WERI-Rb-1 (cell line): ENCODE measurements at regions not wholly inside any gene's neighbourhood (a gene's known extent, or its start where the extent isn't known, plus 50 kb on each side); places are given as distances from the start of the nearest gene placed in this dataset.
"Not testable (repeated sequence)": the region's sequence is repeated elsewhere in the genome, so short reads cannot be mapped to it uniquely, and the experiment has no call there.

Experiments used
- DNase-seq: peaks from one replicate; pipeline ENCODE4 v3.0.0-alpha.2; 2020
- H3K27ac ChIP-seq: fragments of 250-450 bp; sonication (Bioruptor Pico); 2 replicates; pipeline ENCODE4 v1.5.1; 2020; ENCODE audit warnings: mild to moderate bottlenecking, moderate library complexity
- H3K27me3 ChIP-seq: fragments of 250-450 bp; sonication (Bioruptor Pico); 2 replicates; pipeline ENCODE4 v1.5.1; 2021; ENCODE audit warnings: mild to moderate bottlenecking, low read depth, moderate library complexity; ENCODE audit not compliant: insufficient read depth, severe bottlenecking
- H3K36me3 ChIP-seq: fragments of 250-450 bp; sonication (Bioruptor Pico); 2 replicates; pipeline ENCODE4 v1.5.1; 2020; ENCODE audit warnings: mild to moderate bottlenecking, moderate library complexity
- H3K4me3 ChIP-seq: 2 replicates; pipeline ENCODE4 v1.5.1; 2011; ENCODE audit warnings: low read depth, mild to moderate bottlenecking, control low read depth, low read length
- H3K9me3 ChIP-seq: fragments of 250-450 bp; sonication (Bioruptor Pico); 2 replicates; pipeline ENCODE4 v1.5.1; 2021; ENCODE audit warnings: mild to moderate bottlenecking, moderate library complexity; ENCODE audit not compliant: severe bottlenecking
- CTCF ChIP-seq: IDR thresholded peaks from 2 replicates; pipeline ENCODE4 v1.5.1; 2011; ENCODE audit warnings: low read depth, mild to moderate bottlenecking, control low read depth, inconsistent platforms, low read length

GRCh38 chr10:23918090-23918723 lies 290.7 kb upstream of the KIAA1217 start:
- no peak overlapping the region for H3K4me3 ChIP-seq
- H3K27me3 ChIP-seq = no peaks in the 10 kb centered on the region
- TF ChIP-seq CTCF = no peak
- no peak for DNase-seq
- no peaks in the 10 kb centered on the region for H3K36me3 ChIP-seq
- no peak overlapping the region for H3K27ac ChIP-seq
- no peaks in the 10 kb centered on the region for H3K9me3 ChIP-seq

- no peak overlapping the region for H3K4me3 ChIP-seq
- H3K27ac ChIP-seq = no peak overlapping the region
- H3K36me3 ChIP-seq = no peaks in the 10 kb centered on the region
- TF ChIP-seq CTCF = no peak
- DNase-seq = no peak
- H3K9me3 ChIP-seq = no peaks in the 10 kb centered on the region
- no peaks in the 10 kb centered on the region for H3K27me3 ChIP-seq
Observed at GRCh38 chr10:23918839-23919238, 290.1 kb upstream of the KIAA1217 start.

GRCh38 chr10:23927576-23928325 lies 281.2 kb upstream of the KIAA1217 start:
- Histone ChIP-seq H3K36me3 (no peaks in the 10 kb centered on the region), H3K4me3 (no peak overlapping the region), H3K9me3 (no peaks in the 10 kb centered on the region), H3K27ac (no peak overlapping the region), H3K27me3 (no peaks in the 10 kb centered on the region)
- TF ChIP-seq CTCF = no peak
- DNase-seq = no peak

- not testable (repeated sequence) for H3K36me3 ChIP-seq, DNase-seq
Observed at GRCh38 chr10:23934023-23934422, 274.9 kb upstream of the KIAA1217 start.

GRCh38 chr10:23945845-23946244 lies 263.1 kb upstream of the KIAA1217 start:
- Histone ChIP-seq H3K27ac (no peak overlapping the region), H3K27me3 (no peaks in the 10 kb centered on the region), H3K4me3 (no peak overlapping the region), H3K9me3 (no peaks in the 10 kb centered on the region), H3K36me3 (no peaks in the 10 kb centered on the region)
- no peak for TF ChIP-seq CTCF
- DNase-seq = no peak

More at GRCh38 chr10:23934023-23934422, 274.9 kb upstream of the KIAA1217 start:
- H3K27me3 ChIP-seq, H3K27ac ChIP-seq, H3K9me3 ChIP-seq, H3K4me3 ChIP-seq: not testable (repeated sequence)

- H3K9me3 ChIP-seq = no peaks in the 10 kb centered on the region
- no peaks in the 10 kb centered on the region for H3K36me3 ChIP-seq
- DNase-seq = peak; percentile 35
- H3K4me3 ChIP-seq = no peak overlapping the region
- H3K27me3 ChIP-seq = no peaks in the 10 kb centered on the region
- TF ChIP-seq CTCF = no peak
- H3K27ac ChIP-seq = no peak overlapping the region
Observed at GRCh38 chr10:23951841-23952240, 257.1 kb upstream of the KIAA1217 start.
